LNCaP clone FGC (cell line): ENCODE measurements at regions not wholly inside any gene's neighbourhood (a gene's known extent, or its start where the extent isn't known, plus 50 kb on each side); places are given as distances from the start of the nearest gene placed in this dataset.

Experiments
- DNase-seq: peaks from one replicate; pipeline ENCODE4 v3.0.0-alpha.2; 2011; ENCODE audit warnings: low read depth
- H3K4me3 ChIP-seq: 2 replicates; pipeline ENCODE4 v1.5.1; 2011; ENCODE audit warnings: mild to moderate bottlenecking, low read depth, low read length, control low read depth
- TF ChIP-seq, protein P1 (sequence below): IDR thresholded peaks from 2 replicates; pipeline ENCODE4 v1.5.1; 2012; ENCODE audit warnings: mild to moderate bottlenecking; ENCODE audit not compliant: control insufficient read depth, insufficient read depth; ENCODE audit errors: extremely low read depth

DNA sequence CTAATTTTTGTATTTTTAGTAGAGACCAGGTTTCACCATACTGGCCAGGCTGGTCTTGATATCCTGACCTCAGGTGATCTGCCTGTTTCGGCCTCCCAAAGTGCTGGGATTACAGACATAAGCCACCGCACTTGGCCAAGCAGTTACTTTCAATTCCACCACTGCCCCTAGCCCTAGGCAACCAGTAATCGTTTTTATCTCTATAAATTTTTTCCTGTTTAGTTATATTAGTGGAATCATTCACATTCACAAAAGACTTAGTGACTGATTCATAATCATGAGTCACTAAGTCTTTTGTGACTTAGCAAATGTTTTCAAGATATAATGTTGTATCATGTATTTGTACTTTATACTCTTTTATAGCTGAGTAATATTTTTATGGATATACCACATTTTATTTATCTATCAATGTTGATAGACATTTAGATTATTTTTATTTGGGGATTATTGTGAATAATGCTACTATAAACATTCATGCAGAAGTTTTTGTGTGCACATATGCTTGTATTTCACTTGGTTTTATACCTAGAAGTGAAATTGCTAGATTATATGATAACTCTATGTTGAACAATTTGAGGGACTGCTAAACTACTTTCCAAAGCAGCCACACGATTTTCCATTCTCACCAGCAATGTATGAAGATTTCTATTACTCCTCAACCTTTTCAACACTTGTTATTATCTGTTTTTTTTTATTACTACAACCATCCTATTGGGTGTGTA lies 421.4 kb upstream of the ID4 start:
- TF ChIP-seq, protein P1, sequence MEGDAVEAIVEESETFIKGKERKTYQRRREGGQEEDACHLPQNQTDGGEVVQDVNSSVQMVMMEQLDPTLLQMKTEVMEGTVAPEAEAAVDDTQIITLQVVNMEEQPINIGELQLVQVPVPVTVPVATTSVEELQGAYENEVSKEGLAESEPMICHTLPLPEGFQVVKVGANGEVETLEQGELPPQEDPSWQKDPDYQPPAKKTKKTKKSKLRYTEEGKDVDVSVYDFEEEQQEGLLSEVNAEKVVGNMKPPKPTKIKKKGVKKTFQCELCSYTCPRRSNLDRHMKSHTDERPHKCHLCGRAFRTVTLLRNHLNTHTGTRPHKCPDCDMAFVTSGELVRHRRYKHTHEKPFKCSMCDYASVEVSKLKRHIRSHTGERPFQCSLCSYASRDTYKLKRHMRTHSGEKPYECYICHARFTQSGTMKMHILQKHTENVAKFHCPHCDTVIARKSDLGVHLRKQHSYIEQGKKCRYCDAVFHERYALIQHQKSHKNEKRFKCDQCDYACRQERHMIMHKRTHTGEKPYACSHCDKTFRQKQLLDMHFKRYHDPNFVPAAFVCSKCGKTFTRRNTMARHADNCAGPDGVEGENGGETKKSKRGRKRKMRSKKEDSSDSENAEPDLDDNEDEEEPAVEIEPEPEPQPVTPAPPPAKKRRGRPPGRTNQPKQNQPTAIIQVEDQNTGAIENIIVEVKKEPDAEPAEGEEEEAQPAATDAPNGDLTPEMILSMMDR = no peak
- no peak for DNase-seq
- H3K4me3 ChIP-seq = no peak overlapping the region

DNA sequence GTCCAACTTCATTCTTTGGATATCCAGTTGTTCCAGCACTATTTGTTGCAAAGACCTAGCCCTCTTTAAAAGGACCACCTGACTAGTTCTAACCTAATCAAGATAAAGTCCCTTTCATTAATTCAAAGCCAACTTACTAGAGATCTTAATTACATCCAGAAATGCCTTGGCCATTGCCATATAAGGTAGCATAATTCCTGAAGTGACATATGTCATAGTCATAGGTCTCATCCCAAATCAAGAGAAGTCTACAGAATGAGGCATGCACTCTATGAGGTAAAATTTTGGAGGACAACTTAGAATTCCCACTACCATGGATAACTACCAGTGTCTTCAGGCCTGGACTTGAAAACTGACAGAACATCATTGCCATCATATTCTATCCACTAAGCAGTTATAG lies 420.4 kb upstream of the ID4 start:
- H3K4me3 ChIP-seq = no peak overlapping the region
- TF ChIP-seq, protein P1 = no peak
- no peak for DNase-seq

DNA sequence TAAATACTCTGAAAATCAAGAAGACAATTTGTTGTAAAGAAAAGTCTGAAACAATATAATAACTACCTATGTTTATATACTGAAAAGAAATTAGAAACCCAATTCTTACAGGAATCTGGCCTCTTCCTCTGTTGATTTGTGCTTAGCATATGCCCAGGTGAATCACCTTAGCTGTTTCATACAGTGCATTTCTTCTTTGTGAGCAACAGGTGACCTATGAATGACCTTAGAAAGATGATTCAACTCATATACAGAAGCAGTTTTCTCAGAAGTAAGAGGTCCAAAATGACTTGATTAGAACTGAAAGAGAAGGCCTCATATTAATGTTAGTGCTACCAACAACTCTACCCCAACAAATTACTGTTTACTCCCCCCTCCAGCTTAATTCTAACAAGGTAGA lies 419.5 kb upstream of the ID4 start:
- no peak for DNase-seq
- TF ChIP-seq, protein P1 = no peak

DNA sequence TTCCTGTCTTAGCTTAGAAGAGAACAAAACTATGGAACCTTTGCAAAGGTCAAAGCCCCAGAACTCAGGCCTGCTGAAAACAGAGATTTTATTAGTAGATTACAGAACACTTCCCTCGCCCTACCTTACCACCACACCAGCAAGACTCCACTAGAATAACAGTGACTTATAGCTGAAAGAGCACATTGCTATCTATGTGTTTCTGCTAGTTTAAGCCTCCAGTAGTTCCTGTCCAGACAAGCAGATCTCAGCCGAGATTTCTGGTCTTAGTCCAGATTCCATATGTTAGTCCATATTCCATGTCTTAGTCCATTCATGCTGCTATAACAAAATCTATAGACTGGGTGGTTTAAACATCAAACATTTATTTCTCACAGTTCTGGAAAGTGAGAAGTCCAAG lies 412.3 kb upstream of the ID4 start:
- DNase-seq = no peak
- TF ChIP-seq, protein P1 = no peak
- H3K4me3 ChIP-seq = no peak overlapping the region

More for the DNA sequence above, 419.5 kb upstream of the ID4 start:
- no peak overlapping the region for H3K4me3 ChIP-seq

DNA sequence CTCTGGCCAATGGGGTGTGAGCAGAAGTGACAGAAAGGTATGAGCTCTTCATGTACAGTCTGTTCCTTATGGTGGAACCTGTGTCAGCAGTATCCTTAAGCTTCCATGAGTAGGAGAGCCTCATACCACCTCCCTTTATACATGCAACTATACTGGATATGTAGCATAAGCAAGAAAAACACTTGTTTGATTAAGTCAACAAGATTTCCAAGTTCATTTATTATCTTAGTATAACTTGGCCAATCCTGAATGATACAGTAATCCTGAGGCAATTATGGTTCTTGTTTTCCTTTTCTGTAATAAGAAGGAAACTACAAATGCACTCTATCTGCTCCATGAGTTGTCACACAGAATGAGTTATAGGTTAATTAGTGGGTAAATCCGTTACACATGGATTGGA lies 409.6 kb upstream of the ID4 start:
- no peak for DNase-seq
- H3K4me3 ChIP-seq = no peak overlapping the region
- TF ChIP-seq, protein P1 = no peak

DNA sequence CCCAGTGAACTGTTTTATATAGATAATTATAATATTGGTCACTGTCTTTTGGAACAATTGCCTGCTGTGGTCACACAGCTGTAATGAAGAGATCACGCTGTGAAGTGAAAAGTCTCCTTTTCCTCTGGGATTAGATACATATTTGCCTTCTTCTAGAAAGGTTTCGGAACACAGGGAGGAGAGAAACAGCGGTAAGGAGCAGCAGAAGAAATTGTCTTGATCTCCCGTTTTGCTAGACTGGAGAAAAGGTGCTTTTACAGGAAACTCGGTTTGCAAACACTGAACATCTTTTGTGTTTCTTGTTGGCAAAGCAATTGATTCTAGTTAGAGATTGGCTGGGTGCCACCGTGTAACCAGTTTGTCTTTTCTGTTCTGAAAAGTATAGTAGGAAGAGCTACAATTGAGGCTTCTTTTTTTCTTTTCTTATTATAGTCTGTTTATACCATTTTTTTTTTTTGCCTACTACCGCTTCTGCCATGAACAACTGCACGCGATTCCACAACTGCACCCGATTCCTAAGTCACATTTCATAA lies 404.1 kb upstream of the ID4 start:
- peak; percentile 51 for DNase-seq

More for the DNA sequence above, 404.1 kb upstream of the ID4 start:
- no peak overlapping the region for H3K4me3 ChIP-seq
- TF ChIP-seq, protein P1 = no peak
